ENCODE measurements at regions not wholly inside any gene's neighbourhood (a gene's known extent, or its start where the extent isn't known, plus 50 kb on each side); places are given as distances from the start of the nearest gene placed in this dataset.
"Not testable (repeated sequence)": the region's sequence is repeated elsewhere in the genome, so short reads cannot be mapped to it uniquely, and the experiment has no call there.

DNA sequence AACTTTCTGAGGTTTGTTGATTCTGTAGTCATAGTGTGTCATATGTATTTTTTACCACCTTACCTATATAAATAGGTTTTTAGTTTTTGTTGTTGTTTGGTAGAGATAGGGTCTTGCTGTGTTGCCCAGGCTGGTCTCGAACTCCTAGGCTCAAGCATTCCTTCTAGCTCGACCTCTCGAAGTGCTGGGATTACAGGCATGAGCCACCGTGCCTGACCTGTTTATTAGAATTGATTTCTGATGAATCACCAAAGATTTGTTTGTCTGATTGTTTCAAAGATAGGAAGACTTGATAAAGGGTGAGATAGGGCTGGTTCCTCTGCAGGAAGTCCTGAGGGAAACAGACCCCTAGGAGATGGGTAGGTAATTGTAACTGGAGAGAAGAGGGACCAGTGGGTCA is 481.6 kb downstream of the PCNX1 start:
- H3K4me3 ChIP-seq: no peak overlapping the region
- H3K27ac ChIP-seq: no peak overlapping the region
- in situ Hi-C loops (cut with MboI; ENCODE audit: low pct_unique_long_range_greater_than_20kb in 2 of 9, low sequenced_read_pairs in 9 of 9, unreplicated experiment in 9 of 9): no loop called here
- ATAC-seq (replicated peaks in 6 of 8): no peak
- no peaks in the 10 kb centered on the region for H3K4me1 ChIP-seq (replicated peaks in 1 of 2)
- WGBS, 10 experiments: 80 to 100% (median 95%) methylated on average over 1 to 4 of the region's 4 CpGs; no CpG with 5 or more reads in 4 of the 10 experiments

DNA sequence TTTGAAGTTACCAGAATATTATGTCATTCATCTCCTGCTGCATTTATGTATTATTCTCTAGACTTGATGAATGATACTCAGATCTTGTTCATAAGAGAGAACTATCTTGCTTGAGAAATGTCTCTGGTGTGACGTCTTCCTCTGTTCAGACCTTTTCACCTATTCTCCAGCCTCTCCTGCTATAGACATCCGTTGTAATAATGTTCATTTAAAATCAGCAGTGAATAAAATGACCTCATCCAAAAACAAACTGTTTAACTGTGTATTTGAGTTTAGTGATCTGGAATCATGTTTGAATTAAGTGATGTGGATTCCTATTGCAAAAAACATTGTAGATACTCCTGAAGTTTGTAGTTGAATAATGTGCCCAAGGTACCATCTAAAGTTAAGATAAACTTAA is 487.1 kb downstream of the PCNX1 start:
- in situ Hi-C loops (cut with MboI; ENCODE audit: low pct_unique_long_range_greater_than_20kb in 2 of 9, low sequenced_read_pairs in 9 of 9, unreplicated experiment in 9 of 9): no loop called here
- ATAC-seq (replicated peaks in 6 of 8): peak in 1 of 8 experiments; percentile 46
- WGBS, 10 experiments: 0 to 86% (median 54%) methylated on average over 1 to 2 of the region's 2 CpGs; no CpG with 5 or more reads in 2 of the 10 experiments

GRCh38 chr14:71395151-71395604 is 487.9 kb downstream of the PCNX1 start:
- Histone ChIP-seq H3K27ac (no peak overlapping the region), H3K4me3 (no peak overlapping the region), H3K4me1 (replicated peaks in 1 of 2) (no peaks in the 10 kb centered on the region)
- WGBS, 10 experiments: 41 to 100% (median 94%) methylated on average over 1 to 5 of the region's 5 CpGs; no CpG with 5 or more reads in 1 of the 10 experiments
- in situ Hi-C loops (cut with MboI; ENCODE audit: low pct_unique_long_range_greater_than_20kb in 2 of 9, low sequenced_read_pairs in 9 of 9, unreplicated experiment in 9 of 9): no loop called here
- ATAC-seq (replicated peaks in 6 of 8): peak in 2 of 8 experiments; percentile 20 to 54

More for the DNA sequence above, 487.1 kb downstream of the PCNX1 start:
- no peak overlapping the region for H3K4me3 ChIP-seq
- no peak overlapping the region for H3K27ac ChIP-seq
- no peaks in the 10 kb centered on the region for H3K4me1 ChIP-seq (replicated peaks in 1 of 2)

- WGBS, 10 experiments: 92 to 100% (median 95%) methylated on average over 1 to 2 of the region's 2 CpGs; no CpG with 5 or more reads in 3 of the 10 experiments
- in situ Hi-C loops (cut with MboI; ENCODE audit: low pct_unique_long_range_greater_than_20kb in 2 of 9, low sequenced_read_pairs in 9 of 9, unreplicated experiment in 9 of 9): no loop called here
- no peak for ATAC-seq (replicated peaks in 6 of 8)
Observed at GRCh38 chr14:71395636-71396035, 488.4 kb downstream of the PCNX1 start.

DNA sequence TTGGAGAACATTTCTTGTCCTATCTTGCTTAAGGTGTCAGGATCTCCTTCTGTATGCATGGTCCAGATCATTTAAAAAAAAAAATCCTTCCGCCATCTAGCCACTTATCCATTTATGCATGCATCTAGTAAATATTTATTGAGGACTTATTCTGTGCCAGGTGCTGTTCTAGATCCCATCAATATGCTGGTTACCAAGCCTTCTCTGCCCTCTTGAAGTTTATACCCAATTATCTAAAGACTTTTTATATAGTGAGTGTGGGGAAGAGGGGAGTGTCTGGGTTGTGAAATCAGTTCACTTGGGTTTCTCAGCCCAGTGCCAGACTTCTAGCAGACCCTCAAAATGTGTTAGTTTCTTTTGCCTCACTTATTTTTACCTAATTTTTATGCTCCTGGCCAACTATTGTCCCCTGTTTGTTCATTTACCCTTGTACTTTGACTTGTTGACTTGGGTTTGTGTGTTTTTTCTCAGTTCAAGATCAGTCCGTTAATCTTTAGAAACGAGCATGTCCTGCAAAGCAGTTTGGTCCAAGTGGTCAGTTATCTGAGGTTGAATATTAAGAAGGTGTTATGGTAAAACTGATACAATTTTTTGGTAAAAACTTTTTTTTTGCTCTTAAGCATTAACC is 488.9 kb downstream of the PCNX1 start:
- no peak overlapping the region for H3K27ac ChIP-seq
- ATAC-seq (replicated peaks in 6 of 8): no peak
- in situ Hi-C loops (cut with MboI; ENCODE audit: low pct_unique_long_range_greater_than_20kb in 2 of 9, low sequenced_read_pairs in 9 of 9, unreplicated experiment in 9 of 9): no loop called here
- no peaks in the 10 kb centered on the region for H3K4me1 ChIP-seq (replicated peaks in 1 of 2)
- 82 to 100% (median 98%) methylated on average over 1 to 3 of the region's 3 CpGs; no CpG with 5 or more reads in 2 of the 10 experiments for WGBS, 10 experiments
- no peak overlapping the region for H3K4me3 ChIP-seq

More at GRCh38 chr14:71395636-71396035, 488.4 kb downstream of the PCNX1 start:
- H3K27ac ChIP-seq: no peak overlapping the region
- no peaks in the 10 kb centered on the region for H3K4me1 ChIP-seq (replicated peaks in 1 of 2)
- H3K4me3 ChIP-seq: no peak overlapping the region

DNA sequence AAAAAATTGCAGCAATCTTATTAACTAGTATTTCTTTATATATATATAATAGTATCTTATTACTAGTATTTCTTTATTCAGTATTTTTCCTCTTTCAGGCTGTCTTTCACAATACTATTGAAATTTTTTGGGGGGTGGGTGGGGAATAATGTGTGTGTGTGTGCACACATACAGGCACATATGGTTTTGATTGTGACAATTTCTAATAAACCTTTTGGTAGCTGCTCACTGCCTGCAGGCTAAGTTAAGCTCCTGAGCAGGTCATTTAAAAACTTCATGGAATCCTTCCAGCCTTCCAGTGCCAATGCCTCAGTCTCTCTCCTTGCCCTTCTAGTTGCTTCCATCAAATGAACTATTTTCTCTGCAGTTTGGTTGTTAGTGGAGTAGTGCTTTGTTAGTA is 490.1 kb downstream of the PCNX1 start:
- no peak overlapping the region for H3K4me3 ChIP-seq
- no peak for ATAC-seq (replicated peaks in 6 of 8)
- H3K27ac ChIP-seq: no peak overlapping the region
- in situ Hi-C loops (cut with MboI; ENCODE audit: low pct_unique_long_range_greater_than_20kb in 2 of 9, low sequenced_read_pairs in 9 of 9, unreplicated experiment in 9 of 9): no loop called here
- no peaks in the 10 kb centered on the region for H3K4me1 ChIP-seq (replicated peaks in 1 of 2)

- no peak for ATAC-seq (replicated peaks in 6 of 8)
- WGBS, 10 experiments: 100% methylated on average over 1 to 3 of the region's 3 CpGs; no CpG with 5 or more reads in 2 of the 10 experiments
- no peaks in the 10 kb centered on the region for H3K4me1 ChIP-seq (replicated peaks in 1 of 2)
- no peak overlapping the region for H3K4me3 ChIP-seq
- H3K27ac ChIP-seq: no peak overlapping the region
- in situ Hi-C loops (cut with MboI; ENCODE audit: low pct_unique_long_range_greater_than_20kb in 2 of 9, low sequenced_read_pairs in 9 of 9, unreplicated experiment in 9 of 9): no loop called here
Observed at GRCh38 chr14:71398450-71398849, 491.2 kb downstream of the PCNX1 start.

- 61 to 100% (median 83%) methylated on average over 1 to 3 of the region's 3 CpGs; no CpG with 5 or more reads in 1 of the 10 experiments for WGBS, 10 experiments
- in situ Hi-C loops (cut with MboI; ENCODE audit: low pct_unique_long_range_greater_than_20kb in 2 of 9, low sequenced_read_pairs in 9 of 9, unreplicated experiment in 9 of 9): no loop called here
- H3K27ac ChIP-seq: no peak overlapping the region
- H3K4me1 ChIP-seq (replicated peaks in 1 of 2): no peaks in the 10 kb centered on the region
- H3K4me3 ChIP-seq: no peak overlapping the region
- ATAC-seq (replicated peaks in 6 of 8): peak in 2 of 8 experiments; percentile 56 to 75
Observed at GRCh38 chr14:71399057-71399487, 491.8 kb downstream of the PCNX1 start.

- H3K4me3 ChIP-seq: no peak overlapping the region
- peak in 2 of 8 experiments; percentile 52 to 85 for ATAC-seq (replicated peaks in 6 of 8)
- 3 to 100% (median 71%) methylated on average over 1 to 3 of the region's 3 CpGs for WGBS, 10 experiments
- H3K4me1 ChIP-seq (replicated peaks in 1 of 2): no peaks in the 10 kb centered on the region
- no peak overlapping the region for H3K27ac ChIP-seq
- in situ Hi-C loops (cut with MboI; ENCODE audit: low pct_unique_long_range_greater_than_20kb in 2 of 9, low sequenced_read_pairs in 9 of 9, unreplicated experiment in 9 of 9): no loop called here
Observed at GRCh38 chr14:71400871-71401321, 493.6 kb downstream of the PCNX1 start.

- 17 to 100% (median 100%) methylated on average over 1 to 3 of the region's 3 CpGs; no CpG with 5 or more reads in 2 of the 10 experiments for WGBS, 10 experiments
- H3K27ac ChIP-seq; H3K4me1 ChIP-seq (replicated peaks in 1 of 2); H3K4me3 ChIP-seq; in situ Hi-C loops (cut with MboI; ENCODE audit: low pct_unique_long_range_greater_than_20kb in 2 of 9, low sequenced_read_pairs in 9 of 9, unreplicated experiment in 9 of 9): not testable (repeated sequence)
- peak in 1 of 8 experiments; percentile 50 for ATAC-seq (replicated peaks in 6 of 8)
Observed at GRCh38 chr14:71402415-71402814, 495.2 kb downstream of the PCNX1 start.

DNA sequence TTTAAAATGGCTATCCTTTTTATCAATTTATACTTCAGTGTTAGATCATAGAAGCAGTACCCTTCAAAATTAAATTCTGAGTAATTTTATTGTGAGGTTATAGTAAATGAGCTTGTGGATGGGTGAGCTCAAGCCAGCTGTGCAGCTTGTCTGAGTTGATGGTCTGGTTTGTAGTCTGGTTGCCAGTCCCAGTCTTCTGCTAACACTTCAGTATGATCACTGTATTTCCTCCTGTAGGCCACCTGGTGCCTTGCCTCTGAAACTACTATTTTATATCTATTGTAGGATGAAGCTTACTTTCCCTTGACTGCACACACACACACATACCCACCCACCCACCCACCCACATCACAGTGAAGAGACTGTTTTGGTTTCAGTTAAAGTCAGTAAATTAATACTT is 496.4 kb downstream of the PCNX1 start:
- H3K4me1 ChIP-seq (replicated peaks in 1 of 2): no peaks in the 10 kb centered on the region
- ATAC-seq (replicated peaks in 6 of 8): peak in 2 of 8 experiments; percentile 35 to 40
- no peak overlapping the region for H3K4me3 ChIP-seq
- in situ Hi-C loops (cut with MboI; ENCODE audit: low pct_unique_long_range_greater_than_20kb in 2 of 9, low sequenced_read_pairs in 9 of 9, unreplicated experiment in 9 of 9): no loop called here
- H3K27ac ChIP-seq: no peak overlapping the region

DNA sequence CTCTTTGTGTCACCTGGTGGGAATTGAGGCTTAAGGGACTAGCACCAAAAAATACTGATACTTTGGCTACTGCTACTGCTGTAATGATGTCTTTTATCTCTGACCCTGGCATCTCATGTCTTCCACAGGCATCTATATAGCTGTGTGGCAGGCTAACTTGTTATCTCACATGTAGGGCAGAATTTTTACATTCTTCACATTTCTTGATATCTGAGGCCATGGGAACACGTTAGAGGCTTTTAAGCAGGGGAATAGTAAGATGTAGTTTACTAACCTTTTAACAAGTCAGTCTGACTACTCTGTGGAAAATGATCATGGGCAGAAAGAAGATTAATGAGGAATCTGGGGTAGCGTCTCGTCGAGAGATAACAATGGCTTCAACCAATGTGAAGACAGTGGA is 498.4 kb downstream of the PCNX1 start:
- in situ Hi-C loops (cut with MboI; ENCODE audit: low pct_unique_long_range_greater_than_20kb in 2 of 9, low sequenced_read_pairs in 9 of 9, unreplicated experiment in 9 of 9): no loop called here
- Histone ChIP-seq H3K27ac (no peak overlapping the region), H3K4me3 (no peak overlapping the region), H3K4me1 (replicated peaks in 1 of 2) (no peaks in the 10 kb centered on the region)
- 89 to 100% (median 94%) methylated on average over 1 to 4 of the region's 4 CpGs; no CpG with 5 or more reads in 1 of the 10 experiments for WGBS, 10 experiments
- ATAC-seq (replicated peaks in 6 of 8): no peak

DNA sequence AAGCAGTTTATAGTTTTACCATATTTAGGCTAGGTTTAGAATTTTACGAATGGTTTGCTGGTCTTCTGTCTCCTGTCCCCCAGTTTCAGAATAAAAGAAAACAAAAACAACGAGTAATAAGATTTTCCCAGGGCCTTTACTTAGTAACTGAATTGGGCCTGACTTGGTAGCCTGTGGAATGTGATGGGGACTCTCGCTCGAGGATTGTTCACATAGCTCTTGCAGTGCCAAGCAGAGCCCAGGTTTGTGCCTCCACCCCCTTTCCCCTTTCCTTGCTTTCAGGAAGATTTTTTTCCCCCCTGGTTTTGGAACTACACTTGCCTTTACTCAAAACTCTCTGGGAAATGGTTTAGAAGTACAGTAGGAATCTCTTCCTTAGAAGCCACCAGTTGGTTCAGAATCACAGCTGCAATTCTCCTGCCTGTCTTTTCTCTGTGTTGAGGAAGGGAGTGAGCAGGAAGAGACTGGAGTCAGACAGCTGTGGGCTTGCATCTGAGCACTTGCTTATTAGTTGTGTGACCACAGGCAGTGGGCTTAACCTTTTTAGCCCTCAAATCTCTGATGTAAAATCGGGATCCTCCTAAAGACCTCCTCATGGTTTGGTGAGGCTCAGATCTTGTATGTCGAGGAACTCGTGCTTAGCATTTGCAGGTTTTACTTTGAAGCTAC is 501.2 kb downstream of the PCNX1 start:
- Histone ChIP-seq H3K4me3 (no peak overlapping the region), H3K4me1 (replicated peaks in 1 of 2) (no peaks in the 10 kb centered on the region), H3K27ac (no peak overlapping the region)
- WGBS, 10 experiments: 83 to 100% (median 91%) methylated on average over 1 to 6 of the region's 7 CpGs
- ATAC-seq (replicated peaks in 6 of 8): no peak
- in situ Hi-C loops (cut with MboI; ENCODE audit: low pct_unique_long_range_greater_than_20kb in 2 of 9, low sequenced_read_pairs in 9 of 9, unreplicated experiment in 9 of 9): no loop called here

All from motor neuron (in vitro differentiated cells).